ENCODE measurements at regions not wholly inside any gene's neighbourhood (a gene's known extent, or its start where the extent isn't known, plus 50 kb on each side); places are given as distances from the start of the nearest gene placed in this dataset.

DNA sequence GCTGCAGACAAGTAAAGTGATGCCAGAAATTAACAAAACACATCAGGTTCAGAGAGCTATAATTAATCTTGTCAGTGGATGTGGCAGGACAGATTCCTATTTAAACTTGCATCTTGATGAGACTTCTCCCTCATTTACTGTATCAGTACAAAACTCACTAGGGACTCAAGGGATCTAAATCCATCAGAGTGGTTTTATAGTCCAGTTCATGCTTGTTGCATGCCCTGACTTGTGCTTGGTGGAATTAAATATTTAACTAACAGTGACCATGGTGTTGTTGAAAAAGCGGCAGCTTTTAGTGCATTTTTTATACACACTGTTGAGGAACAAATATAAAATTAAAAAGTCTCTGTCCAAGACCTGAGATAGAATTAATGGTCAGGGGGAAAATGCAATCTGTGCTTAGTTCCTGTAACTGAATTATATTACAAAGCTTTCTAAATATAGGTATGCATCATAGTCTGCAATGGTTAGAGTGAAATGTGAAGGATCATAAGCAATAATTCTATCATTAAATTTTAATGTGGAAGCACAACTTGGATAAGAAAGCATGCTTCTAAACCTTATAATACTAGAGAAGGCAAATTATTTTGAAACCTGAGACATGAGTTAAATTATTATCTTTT, 1475.5 kb upstream of the TENM4 start:
- Histone ChIP-seq H3K56ac (ENCODE audit: insufficient read length, low read depth, low read length) (no peak overlapping the region), H3K18ac (ENCODE audit: insufficient read length, low read depth, low read length) (no peak overlapping the region), H3K9me3 (ENCODE audit: control insufficient read depth, low read depth, low read length) (no peaks in the 10 kb centered on the region), H4K8ac (replicated peaks; ENCODE audit: insufficient read length, low read depth, low read length) (no peak overlapping the region), H3T11ph (ENCODE audit: low read length) (no peak overlapping the region), H2BK20ac (ENCODE audit: low read depth, low read length, poor library complexity, severe bottlenecking) (no peak overlapping the region), H3K79me1 (ENCODE audit: insufficient read depth, low read depth, low read length, poor library complexity, severe bottlenecking) (no peaks in the 10 kb centered on the region), H4K5ac (ENCODE audit: insufficient read length, low read depth, low read length) (no peak overlapping the region), H3K9ac (ENCODE audit: extremely low read depth, insufficient read length, low read length) (no peak overlapping the region), H3K4me2 (ENCODE audit: insufficient read depth, insufficient read length, low read length) (no peak overlapping the region), H3K27ac (ENCODE audit: insufficient read length, low read depth, low read length) (no peak overlapping the region), H3K23ac (ENCODE audit: insufficient read length, low read depth, low read length) (no peak overlapping the region), H2BK12ac (ENCODE audit: insufficient read length, low read depth, low read length) (no peak overlapping the region), H3K14ac (ENCODE audit: insufficient read depth, low read length) (no peak overlapping the region), H2AFZ (ENCODE audit: low read length) (no peak overlapping the region), H4K91ac (ENCODE audit: insufficient read length, low read depth, low read length) (no peak overlapping the region), H2BK5ac (ENCODE audit: insufficient read length, low read length) (no peak overlapping the region), H3K4me1 (ENCODE audit: insufficient read depth, low read length) (no peaks in the 10 kb centered on the region), H3K27me3 (ENCODE audit: insufficient read depth, low read length) (no peaks in the 10 kb centered on the region), H3K23me2 (ENCODE audit: insufficient read length, low read depth, low read length, poor library complexity, severe bottlenecking) (no peaks in the 10 kb centered on the region), H2BK120ac (ENCODE audit: low read depth, low read length, poor library complexity, severe bottlenecking) (no peak overlapping the region), H2BK15ac (ENCODE audit: low read depth, low read length) (no peak overlapping the region), H3K79me2 (ENCODE audit: insufficient read depth, low read length) (no peaks in the 10 kb centered on the region), H2AK5ac (ENCODE audit: insufficient read length, low read length) (no peak overlapping the region), H3K4ac (ENCODE audit: low read depth, low read length) (no peak overlapping the region), H4K20me1 (ENCODE audit: control insufficient read depth, insufficient read depth, insufficient read length) (no peaks in the 10 kb centered on the region)
- no peaks in the 10 kb centered on the region for H3K36me3 Mint-ChIP-seq (ENCODE audit: insufficient read depth in 1 of 3, low read depth in 3 of 3)
- no peak overlapping the region for H3K4me3 Mint-ChIP-seq
- DNase-seq: no peak
- H3K27ac Mint-ChIP-seq: no peak overlapping the region
- WGBS (ENCODE audit: extremely low coverage, insufficient read length, low lambda C conversion rate): no CpG with 5 or more reads among the region's 1 CpG
- H3K27me3 Mint-ChIP-seq (ENCODE audit: low read depth): no peaks in the 10 kb centered on the region
- TF ChIP-seq, protein P1, sequence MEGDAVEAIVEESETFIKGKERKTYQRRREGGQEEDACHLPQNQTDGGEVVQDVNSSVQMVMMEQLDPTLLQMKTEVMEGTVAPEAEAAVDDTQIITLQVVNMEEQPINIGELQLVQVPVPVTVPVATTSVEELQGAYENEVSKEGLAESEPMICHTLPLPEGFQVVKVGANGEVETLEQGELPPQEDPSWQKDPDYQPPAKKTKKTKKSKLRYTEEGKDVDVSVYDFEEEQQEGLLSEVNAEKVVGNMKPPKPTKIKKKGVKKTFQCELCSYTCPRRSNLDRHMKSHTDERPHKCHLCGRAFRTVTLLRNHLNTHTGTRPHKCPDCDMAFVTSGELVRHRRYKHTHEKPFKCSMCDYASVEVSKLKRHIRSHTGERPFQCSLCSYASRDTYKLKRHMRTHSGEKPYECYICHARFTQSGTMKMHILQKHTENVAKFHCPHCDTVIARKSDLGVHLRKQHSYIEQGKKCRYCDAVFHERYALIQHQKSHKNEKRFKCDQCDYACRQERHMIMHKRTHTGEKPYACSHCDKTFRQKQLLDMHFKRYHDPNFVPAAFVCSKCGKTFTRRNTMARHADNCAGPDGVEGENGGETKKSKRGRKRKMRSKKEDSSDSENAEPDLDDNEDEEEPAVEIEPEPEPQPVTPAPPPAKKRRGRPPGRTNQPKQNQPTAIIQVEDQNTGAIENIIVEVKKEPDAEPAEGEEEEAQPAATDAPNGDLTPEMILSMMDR (conservative IDR thresholded peaks at IDR 0.05): no peak
- H3K9me3 Mint-ChIP-seq: no peaks in the 10 kb centered on the region
- H3K4me1 Mint-ChIP-seq: peaks cover 6 to 10% of the 10 kb centered on the region in 2 experiments

Measured in H9 (cell line).